GM19468 (cell line): ENCODE measurements at regions not wholly inside any gene's neighbourhood (a gene's known extent, or its start where the extent isn't known, plus 50 kb on each side); places are given as distances from the start of the nearest gene placed in this dataset.
"Not testable (repeated sequence)": the region's sequence is repeated elsewhere in the genome, so short reads cannot be mapped to it uniquely, and the experiment has no call there.

Source experiments
- ATAC-seq: cut with Tn5 transposase; IDR thresholded peaks from one replicate; pipeline ENCODE4 v1.9.1; 2021; ENCODE audit warnings: mild to moderate bottlenecking, moderate library complexity, moderate number of reproducible peaks; ENCODE audit not compliant: unreplicated experiment; ENCODE audit errors: extremely low read depth

GRCh38 chr7:79789584-79790345 is 336.3 kb upstream of the MAGI2 start:
- no peak for ATAC-seq

- no peak for ATAC-seq
Measured at GRCh38 chr7:79787623-79788022, 334.2 kb upstream of the MAGI2 start.

- ATAC-seq, result no peak
Measured at GRCh38 chr7:79787096-79787495, 333.6 kb upstream of the MAGI2 start.

- ATAC-seq, result no peak
Measured at GRCh38 chr7:79786187-79786586, 332.7 kb upstream of the MAGI2 start.

GRCh38 chr7:79785556-79785955 is 332.1 kb upstream of the MAGI2 start:
- no peak for ATAC-seq

- no peak for ATAC-seq
Measured at GRCh38 chr7:79782906-79783305, 329.4 kb upstream of the MAGI2 start.

GRCh38 chr7:79782256-79782655 is 328.8 kb upstream of the MAGI2 start:
- no peak for ATAC-seq

- ATAC-seq, result no peak
Measured at GRCh38 chr7:79781716-79782115, 328.2 kb upstream of the MAGI2 start.

- ATAC-seq, result no peak
Measured at GRCh38 chr7:79778786-79779770, 325.6 kb upstream of the MAGI2 start.

GRCh38 chr7:79775911-79776310 is 322.4 kb upstream of the MAGI2 start:
- ATAC-seq, result no peak

- ATAC-seq, result no peak
Measured at GRCh38 chr7:79774150-79774549, 320.7 kb upstream of the MAGI2 start.

- no peak for ATAC-seq
Measured at GRCh38 chr7:79770970-79771369, 317.5 kb upstream of the MAGI2 start.

GRCh38 chr7:79770063-79770462 is 316.6 kb upstream of the MAGI2 start:
- ATAC-seq, result no peak

- not testable (repeated sequence) for ATAC-seq
Measured at GRCh38 chr7:79767876-79768560, 314.6 kb upstream of the MAGI2 start.

- not testable (repeated sequence) for ATAC-seq
Measured at GRCh38 chr7:79767192-79767591, 313.7 kb upstream of the MAGI2 start.

GRCh38 chr7:79761876-79762429 is 308.5 kb upstream of the MAGI2 start:
- ATAC-seq, result no peak

- not testable (repeated sequence) for ATAC-seq
Measured at GRCh38 chr7:79750941-79751340, 297.5 kb upstream of the MAGI2 start.

GRCh38 chr7:79749856-79750255 is 296.4 kb upstream of the MAGI2 start:
- no peak for ATAC-seq

- ATAC-seq, result no peak
Measured at GRCh38 chr7:79741684-79742083, 288.2 kb upstream of the MAGI2 start.

- no peak for ATAC-seq
Measured at GRCh38 chr7:79740076-79740475, 286.6 kb upstream of the MAGI2 start.
